Inferior parietal cortex (tissue), 1 donor: ENCODE measurements at regions not wholly inside any gene's neighbourhood (a gene's known extent, or its start where the extent isn't known, plus 50 kb on each side); places are given as distances from the start of the nearest gene placed in this dataset.

Experiments used
- DNase-seq: peaks from one replicate; pipeline ENCODE4 v3.0.0-alpha.2; 2016; ENCODE audit errors: extremely low spot score

GRCh38 chr22:48340191-48340590 lies 1487.5 kb downstream of the BRD1 start:
- no peak for DNase-seq

- DNase-seq, result no peak
Observed at GRCh38 chr22:48338793-48339705, 1488.6 kb downstream of the BRD1 start.

- no peak for DNase-seq
Observed at GRCh38 chr22:48337957-48338792, 1489.5 kb downstream of the BRD1 start.

GRCh38 chr22:48336339-48337060 lies 1491.2 kb downstream of the BRD1 start:
- no peak for DNase-seq

- DNase-seq, result no peak
Observed at GRCh38 chr22:48335442-48336139, 1492.1 kb downstream of the BRD1 start.

GRCh38 chr22:48334971-48335370 lies 1492.7 kb downstream of the BRD1 start:
- DNase-seq, result no peak

- no peak for DNase-seq
Observed at GRCh38 chr22:48333816-48334735, 1493.6 kb downstream of the BRD1 start.

- no peak for DNase-seq
Observed at GRCh38 chr22:48333323-48333763, 1494.3 kb downstream of the BRD1 start.

- no peak for DNase-seq
Observed at GRCh38 chr22:48332438-48333322, 1495.0 kb downstream of the BRD1 start.

GRCh38 chr22:48331691-48332220 lies 1495.9 kb downstream of the BRD1 start:
- DNase-seq, result no peak

- DNase-seq, result no peak
Observed at GRCh38 chr22:48331266-48331665, 1496.4 kb downstream of the BRD1 start.

GRCh38 chr22:48327721-48328120 lies 1500.0 kb downstream of the BRD1 start:
- no peak for DNase-seq

GRCh38 chr22:48323746-48324145 lies 1503.9 kb downstream of the BRD1 start:
- no peak for DNase-seq

GRCh38 chr22:48322907-48323306 lies 1504.8 kb downstream of the BRD1 start:
- DNase-seq, result no peak

- DNase-seq, result no peak
Observed at GRCh38 chr22:48321986-48322545, 1505.6 kb downstream of the BRD1 start.

GRCh38 chr22:48320683-48321451 lies 1506.8 kb downstream of the BRD1 start:
- DNase-seq, result no peak

GRCh38 chr22:48320048-48320682 lies 1507.5 kb downstream of the BRD1 start:
- no peak for DNase-seq
